Kidney (tissue), 13 donors: ENCODE measurements at regions not wholly inside any gene's neighbourhood (a gene's known extent, or its start where the extent isn't known, plus 50 kb on each side); places are given as distances from the start of the nearest gene placed in this dataset.
"Not testable (repeated sequence)": the region's sequence is repeated elsewhere in the genome, so short reads cannot be mapped to it uniquely, and the experiment has no call there.

Source experiments
- DNase-seq, 5 donors: peaks; one replicate each; pipeline ENCODE4 v3.0.0-alpha.2; 2013 to 2020
- FAIRE-seq: peaks from 2 replicates; lab custom pipeline; 2012; peaks lifted over from hg19 to GRCh38; lab: Jason Lieb, UNC
- H3K27ac ChIP-seq, 2 donors: one replicate each; pipeline ENCODE4 v1.7.0; 2013; ENCODE audit warnings: low read depth in 2 of 2, low read length in 2 of 2, inconsistent platforms in 1 of 2
- H3K27me3 ChIP-seq: one replicate; pipeline ENCODE4 v1.7.1; 2013; ENCODE audit warnings: low read length, inconsistent platforms; ENCODE audit not compliant: control insufficient read depth, insufficient read depth
- H3K36me3 ChIP-seq, 3 donors: one replicate each; pipeline versions ENCODE4 v1.7.0 to v1.7.1; 2013; ENCODE audit warnings: low read length in 3 of 3, control low read depth in 1 of 3, inconsistent platforms in 1 of 3; ENCODE audit not compliant: insufficient read depth in 3 of 3, control insufficient read depth in 2 of 3
- H3K4me1 ChIP-seq, 3 donors: one replicate each; pipeline versions ENCODE4 v1.7.0 to v1.7.1; 2013; ENCODE audit warnings: low read length in 3 of 3, inconsistent platforms in 1 of 3, low read depth in 1 of 3; ENCODE audit not compliant: control insufficient read depth in 2 of 3, insufficient read depth in 2 of 3
- H3K4me3 ChIP-seq, 3 donors: one replicate each; pipeline versions ENCODE4 v1.7.0 to v1.8.1; 2013; ENCODE audit warnings: low read length in 3 of 3, control low read depth in 1 of 3, inconsistent platforms in 1 of 3
- H3K9ac ChIP-seq, 3 donors: one replicate each; pipeline versions ENCODE4 v1.7.0 to v1.7.1; 2013; ENCODE audit warnings: low read length in 3 of 3, control low read depth in 1 of 3, inconsistent platforms in 1 of 3
- H3K9me3 ChIP-seq, 3 donors: one replicate each; pipeline versions ENCODE4 v1.7.0 to v1.7.1; 2013; ENCODE audit warnings: low read length in 3 of 3, control low read depth in 1 of 3, inconsistent platforms in 1 of 3; ENCODE audit not compliant: control insufficient read depth in 2 of 3, insufficient read depth in 1 of 3
- intact Hi-C: fragments of 100-400 bp; cut with DNase I; formaldehyde crosslinking; loops from one replicate; pipeline ENCODE4 v1.11.1; 2022
- TF ChIP-seq, protein P1 (sequence below): IDR thresholded peaks from 3 replicates; pipeline ENCODE4 v1.5.1; 2012; ENCODE audit warnings: mild to moderate bottlenecking, moderate library complexity, borderline replicate concordance; ENCODE audit not compliant: insufficient read depth; ENCODE audit errors: extremely low read depth
- donor health status: control.
- donor health status: control.
- donor health status: control.
- donor health status: control.
- donor health status: control.
- donor health status: DM: yes; HTN: yes; CAD: no.
- donor health status: Normal renal cell carcinoma (clear cell type).

DNA sequence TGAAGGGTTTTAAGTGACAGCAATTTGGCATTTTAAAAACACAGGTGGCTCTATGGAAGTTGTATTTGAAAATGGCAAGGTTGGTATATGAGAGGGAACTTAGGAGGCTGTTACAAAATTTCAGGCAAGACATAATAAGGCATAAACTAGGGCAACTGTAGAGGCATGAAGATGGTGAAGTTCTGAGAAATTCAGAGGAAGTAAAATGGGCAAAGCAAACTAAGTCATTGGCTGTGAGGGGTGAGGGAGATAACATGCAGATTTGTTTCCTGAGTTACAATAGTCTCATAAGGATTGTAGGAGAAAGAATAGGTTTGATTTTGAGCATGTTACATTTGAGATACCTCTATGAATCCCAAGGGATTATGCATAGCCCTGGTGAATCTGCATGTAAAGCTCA, 302.9 kb upstream of the ARHGEF26 start:
- no peaks in the 10 kb centered on the region for H3K4me1 ChIP-seq
- H3K9me3 ChIP-seq = no peaks in the 10 kb centered on the region
- intact Hi-C loops = no loop called here
- DNase-seq (no peak), FAIRE-seq (no peak)
- no peak overlapping the region for H3K9ac ChIP-seq
- no peak overlapping the region for H3K27ac ChIP-seq
- no peaks in the 10 kb centered on the region for H3K36me3 ChIP-seq
- H3K27me3 ChIP-seq = no peaks in the 10 kb centered on the region
- TF ChIP-seq, protein P1, sequence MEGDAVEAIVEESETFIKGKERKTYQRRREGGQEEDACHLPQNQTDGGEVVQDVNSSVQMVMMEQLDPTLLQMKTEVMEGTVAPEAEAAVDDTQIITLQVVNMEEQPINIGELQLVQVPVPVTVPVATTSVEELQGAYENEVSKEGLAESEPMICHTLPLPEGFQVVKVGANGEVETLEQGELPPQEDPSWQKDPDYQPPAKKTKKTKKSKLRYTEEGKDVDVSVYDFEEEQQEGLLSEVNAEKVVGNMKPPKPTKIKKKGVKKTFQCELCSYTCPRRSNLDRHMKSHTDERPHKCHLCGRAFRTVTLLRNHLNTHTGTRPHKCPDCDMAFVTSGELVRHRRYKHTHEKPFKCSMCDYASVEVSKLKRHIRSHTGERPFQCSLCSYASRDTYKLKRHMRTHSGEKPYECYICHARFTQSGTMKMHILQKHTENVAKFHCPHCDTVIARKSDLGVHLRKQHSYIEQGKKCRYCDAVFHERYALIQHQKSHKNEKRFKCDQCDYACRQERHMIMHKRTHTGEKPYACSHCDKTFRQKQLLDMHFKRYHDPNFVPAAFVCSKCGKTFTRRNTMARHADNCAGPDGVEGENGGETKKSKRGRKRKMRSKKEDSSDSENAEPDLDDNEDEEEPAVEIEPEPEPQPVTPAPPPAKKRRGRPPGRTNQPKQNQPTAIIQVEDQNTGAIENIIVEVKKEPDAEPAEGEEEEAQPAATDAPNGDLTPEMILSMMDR = no peak
- no peak overlapping the region for H3K4me3 ChIP-seq

- Histone ChIP-seq H3K27ac (no peak overlapping the region), H3K9me3 (no peaks in the 10 kb centered on the region), H3K4me1 (no peaks in the 10 kb centered on the region), H3K4me3 (no peak overlapping the region), H3K36me3 (no peaks in the 10 kb centered on the region), H3K27me3 (no peaks in the 10 kb centered on the region), H3K9ac (no peak overlapping the region)
- TF ChIP-seq, protein P1 = no peak
- intact Hi-C loops = no loop called here
- no peak for FAIRE-seq
- DNase-seq = no peak
Observed at GRCh38 chr3:153820035-153820434, 301.2 kb upstream of the ARHGEF26 start.

GRCh38 chr3:153828346-153828745, 292.8 kb upstream of the ARHGEF26 start:
- intact Hi-C loops, H3K27me3 ChIP-seq, H3K27ac ChIP-seq, H3K36me3 ChIP-seq, H3K9me3 ChIP-seq, FAIRE-seq, H3K4me3 ChIP-seq, H3K4me1 ChIP-seq, H3K9ac ChIP-seq, DNase-seq: not testable (repeated sequence)

DNA sequence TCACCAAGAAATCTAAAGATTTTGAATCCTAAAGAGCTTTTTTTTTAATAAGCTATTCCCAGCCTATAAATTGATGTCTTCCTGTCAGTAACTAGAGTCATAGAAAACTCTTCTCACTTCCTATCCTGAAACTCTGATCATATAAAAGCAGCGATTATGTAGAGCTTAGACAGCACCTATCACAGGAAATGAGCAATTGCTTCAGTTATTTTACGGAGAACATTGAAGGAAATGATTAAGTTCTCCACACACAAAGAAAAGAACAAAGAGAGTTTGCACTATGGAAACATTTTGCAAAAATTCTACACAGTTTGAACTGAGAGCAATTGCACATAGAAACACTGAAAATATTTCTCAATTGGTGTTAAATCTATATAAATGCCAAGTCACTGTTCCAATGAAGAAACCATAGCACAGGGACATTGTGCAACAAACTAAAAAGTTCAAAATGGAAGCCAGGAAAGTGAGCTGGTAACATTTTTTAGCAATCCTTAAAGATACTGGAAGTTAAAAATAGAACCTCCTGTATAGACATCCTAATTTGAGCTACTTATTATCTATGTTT, 291.5 kb upstream of the ARHGEF26 start:
- intact Hi-C loops = no loop called here
- H3K9ac ChIP-seq = no peak overlapping the region
- no peak overlapping the region for H3K4me3 ChIP-seq
- H3K4me1 ChIP-seq = no peaks in the 10 kb centered on the region
- no peaks in the 10 kb centered on the region for H3K9me3 ChIP-seq
- H3K27ac ChIP-seq = no peak overlapping the region
- no peaks in the 10 kb centered on the region for H3K36me3 ChIP-seq
- TF ChIP-seq, protein P1 = no peak
- no peaks in the 10 kb centered on the region for H3K27me3 ChIP-seq
- FAIRE-seq = no peak
- DNase-seq = no peak
